Forelimb muscle (tissue), 1 donor: ENCODE measurements at regions not wholly inside any gene's neighbourhood (a gene's known extent, or its start where the extent isn't known, plus 50 kb on each side); places are given as distances from the start of the nearest gene placed in this dataset.

Experiments
- DNase-seq: peaks from one replicate; pipeline ENCODE4 v3.0.0-alpha.2; 2013; ENCODE audit warnings: low read depth

DNA sequence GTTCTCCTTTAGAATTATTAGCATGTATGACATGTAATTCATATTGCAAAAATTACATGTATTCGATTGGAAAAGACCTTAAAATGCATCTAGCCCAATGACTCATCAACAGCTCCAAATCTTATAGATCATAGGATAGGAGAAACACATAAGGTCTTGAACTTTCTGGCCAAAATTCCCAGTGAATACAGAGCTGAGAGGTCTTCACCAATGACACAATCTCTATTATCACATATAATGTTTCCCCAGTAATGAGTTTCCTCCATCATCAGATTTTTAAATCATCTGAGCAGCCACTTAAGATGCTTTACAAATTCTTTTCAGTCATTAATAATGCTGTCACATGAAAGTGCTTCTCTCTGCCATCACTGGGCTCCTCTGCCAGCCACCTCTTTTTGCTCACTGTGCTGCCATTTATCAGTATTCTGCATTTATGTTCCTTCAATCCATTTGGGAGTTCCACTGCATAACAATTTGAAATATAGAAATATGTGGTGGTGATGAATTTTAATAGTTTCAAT, 804.9 kb downstream of the SUCLG1 start:
- no peak for DNase-seq

DNA sequence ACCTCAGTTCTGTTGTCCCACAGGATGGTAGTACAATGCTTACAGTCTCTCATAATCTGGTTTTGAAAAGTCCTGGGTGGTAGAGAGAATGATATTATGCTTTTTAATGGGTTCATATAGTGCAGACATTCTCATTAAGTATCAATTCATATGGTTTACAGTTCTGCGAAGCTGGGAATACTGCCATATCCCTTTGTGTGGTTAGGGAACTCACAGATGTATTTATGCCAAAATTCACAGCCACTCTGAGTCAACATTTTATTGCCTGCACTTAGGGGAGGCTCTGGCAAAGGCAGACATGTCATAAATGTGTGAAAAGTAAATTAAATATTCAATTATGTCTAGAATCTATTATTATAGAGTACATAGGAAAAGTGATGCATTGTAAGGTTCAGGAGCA, 808.2 kb downstream of the SUCLG1 start:
- no peak for DNase-seq

DNA sequence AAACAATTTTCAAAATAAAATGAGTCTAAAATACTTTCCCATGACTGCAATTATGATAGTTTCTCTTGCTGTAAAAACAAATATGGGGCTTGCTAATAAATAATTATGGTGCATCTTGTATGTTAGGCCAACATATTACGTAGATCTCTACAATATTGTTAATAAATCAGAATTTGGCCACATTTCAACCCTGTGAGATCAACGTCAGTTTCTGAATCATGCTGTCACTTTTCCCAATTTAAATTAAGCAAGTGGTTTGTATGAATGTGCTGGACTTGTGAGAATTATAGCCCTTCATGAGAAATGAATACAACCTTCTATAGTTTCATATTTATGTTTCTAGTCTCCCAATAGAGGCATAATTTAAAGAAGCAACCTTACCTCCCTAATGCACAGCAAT, 808.9 kb downstream of the SUCLG1 start:
- DNase-seq, result no peak

DNA sequence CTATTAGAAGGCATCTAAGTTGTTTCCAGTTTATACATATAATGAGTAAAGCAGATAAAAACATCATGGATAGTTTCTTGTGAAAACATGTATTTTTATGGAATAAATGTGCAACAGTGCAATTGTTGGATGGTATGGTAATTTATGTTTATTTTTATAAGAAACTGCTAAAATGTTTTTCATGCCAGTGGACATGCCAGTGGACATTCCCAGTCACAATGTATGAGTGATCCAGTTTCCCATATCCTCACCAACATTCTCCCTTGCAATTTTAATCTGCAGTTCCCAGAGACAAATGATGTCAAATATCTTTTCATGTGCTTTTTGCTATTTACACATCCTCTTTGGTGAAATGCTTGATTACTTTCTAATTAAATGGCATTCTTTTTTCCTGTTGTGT, 818.6 kb downstream of the SUCLG1 start:
- no peak for DNase-seq

- no peak for DNase-seq
Observed at GRCh38 chr2:83633423-83633822, 825.7 kb downstream of the SUCLG1 start.

- DNase-seq, result no peak
Observed at GRCh38 chr2:83630351-83630750, 828.7 kb downstream of the SUCLG1 start.

DNA sequence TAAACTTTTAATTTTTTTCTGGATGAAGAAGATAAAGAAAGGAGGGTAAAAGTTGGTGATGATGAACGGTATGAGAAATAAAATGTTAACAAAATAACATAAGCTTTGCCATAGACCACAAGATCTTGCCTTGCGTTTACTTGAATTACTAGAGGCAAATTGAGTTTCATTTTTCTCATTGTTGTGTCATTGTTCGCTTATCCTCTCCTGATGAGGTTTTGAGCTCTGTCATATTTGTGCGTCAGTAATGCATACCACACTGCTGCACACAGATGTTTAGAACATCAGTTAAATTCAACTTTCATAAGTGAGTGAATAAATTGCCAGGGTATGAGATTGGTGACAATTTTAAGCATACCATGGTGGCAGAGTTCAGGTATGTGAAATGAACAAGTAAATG, 843.6 kb downstream of the SUCLG1 start:
- DNase-seq, result no peak

GRCh38 chr2:83613178-83613577, 845.9 kb downstream of the SUCLG1 start:
- DNase-seq, result no peak

DNA sequence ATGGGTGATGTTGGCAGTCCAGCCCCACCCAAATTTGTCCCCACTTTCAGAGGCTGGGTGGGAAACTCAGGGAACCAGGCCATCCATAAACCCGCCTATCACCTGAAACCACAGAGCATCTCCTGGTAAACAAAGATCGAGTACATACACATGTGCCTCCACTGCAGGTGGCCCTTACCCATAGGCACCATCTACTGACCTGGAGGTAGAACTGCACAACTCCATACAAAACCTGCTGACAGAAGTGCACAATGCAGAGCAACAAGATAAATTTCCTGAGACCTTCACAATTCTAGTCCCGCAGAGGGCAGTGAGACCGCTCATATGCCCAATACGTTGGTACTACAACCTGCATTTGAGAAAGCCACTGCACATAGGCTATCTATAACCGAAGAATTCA, 856.3 kb downstream of the SUCLG1 start:
- no peak for DNase-seq

GRCh38 chr2:83596592-83597282, 862.3 kb downstream of the SUCLG1 start:
- no peak for DNase-seq

DNA sequence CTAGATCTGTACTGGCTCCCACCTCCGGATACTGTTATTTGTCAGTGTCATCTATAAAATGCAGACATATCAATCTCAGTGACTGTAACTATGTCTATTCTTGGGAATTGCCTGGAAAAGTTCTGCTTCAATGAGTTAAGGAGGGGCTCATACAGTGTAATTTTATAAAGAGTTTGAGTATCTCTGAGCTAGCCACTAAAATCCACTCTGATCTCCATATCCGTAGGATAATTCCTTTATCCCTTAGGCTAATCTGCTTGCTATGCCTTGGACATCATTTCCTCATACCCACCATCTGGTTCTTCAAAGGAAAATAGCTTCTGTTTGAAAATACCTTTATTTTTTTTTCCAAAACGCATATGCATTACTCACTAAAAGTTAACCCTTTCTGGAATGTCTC, 863.2 kb downstream of the SUCLG1 start:
- DNase-seq, result peak; percentile 8

DNA sequence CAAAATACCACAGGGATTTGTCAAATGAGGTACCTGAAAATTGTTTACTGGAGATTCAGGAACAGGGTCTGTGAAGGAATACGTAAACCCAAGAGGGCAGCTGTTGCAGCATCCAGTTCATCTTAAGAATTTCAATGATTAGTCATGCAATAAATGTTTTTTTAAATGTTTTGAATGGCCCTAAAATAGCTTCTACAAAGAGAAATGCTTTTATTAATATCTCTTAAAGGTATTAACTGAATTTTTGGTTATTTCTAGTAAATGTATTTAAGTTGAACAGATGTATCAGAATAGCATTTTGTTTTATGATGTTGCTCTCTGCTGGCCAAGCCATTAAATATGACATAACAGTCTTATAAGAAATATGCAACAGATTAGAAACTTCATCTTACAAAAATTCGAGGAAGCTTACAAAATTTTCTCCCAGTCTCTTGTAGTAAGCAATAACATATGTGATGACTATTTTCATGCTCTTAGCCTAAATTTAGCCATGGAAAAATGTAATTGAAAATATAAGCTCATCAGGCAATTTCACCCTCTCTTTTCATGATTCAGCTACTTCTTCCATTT, 863.9 kb downstream of the SUCLG1 start:
- DNase-seq, result peak; percentile 31

DNA sequence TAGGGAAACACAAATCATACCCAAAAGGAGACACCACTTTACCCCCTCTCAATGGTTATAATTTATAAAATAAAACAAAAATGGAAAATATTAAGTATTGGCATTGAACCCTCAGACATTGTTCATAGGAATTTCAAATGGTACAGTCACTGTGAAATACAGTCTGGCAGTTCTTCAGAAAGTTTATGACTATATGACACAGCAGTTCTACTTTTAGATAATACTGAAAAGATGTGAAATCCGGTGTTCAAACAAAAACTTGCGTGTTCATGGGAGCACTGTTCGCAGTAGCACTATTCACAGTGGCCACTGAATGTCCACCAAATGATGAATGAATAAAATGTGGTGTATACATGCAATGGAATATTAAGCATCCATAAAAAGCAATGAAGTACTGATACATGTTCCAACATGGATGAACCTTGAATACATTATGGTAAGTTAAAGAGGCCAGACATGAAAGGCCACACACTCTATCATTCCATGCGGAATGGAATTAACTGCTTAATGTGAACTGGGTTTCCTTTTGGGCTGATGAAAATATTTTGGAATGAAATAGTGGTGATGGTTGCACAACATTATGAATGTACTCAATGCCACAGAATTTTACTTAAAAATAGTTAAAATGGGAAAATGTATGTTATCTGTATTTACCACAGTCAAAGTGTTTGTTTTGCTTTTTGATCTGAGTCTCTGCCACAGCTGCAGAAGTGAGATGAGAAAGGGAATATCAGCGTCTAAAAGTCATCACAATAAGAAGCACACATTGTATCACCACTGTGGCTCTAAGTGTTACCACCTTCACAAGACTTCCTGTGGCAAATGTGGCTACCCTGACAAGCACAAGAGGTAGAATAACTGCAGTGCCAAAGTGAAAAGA, 864.6 kb downstream of the SUCLG1 start:
- no peak for DNase-seq

GRCh38 chr2:83587309-83587708, 871.8 kb downstream of the SUCLG1 start:
- no peak for DNase-seq

- no peak for DNase-seq
Observed at GRCh38 chr2:83585250-83585649, 873.8 kb downstream of the SUCLG1 start.

DNA sequence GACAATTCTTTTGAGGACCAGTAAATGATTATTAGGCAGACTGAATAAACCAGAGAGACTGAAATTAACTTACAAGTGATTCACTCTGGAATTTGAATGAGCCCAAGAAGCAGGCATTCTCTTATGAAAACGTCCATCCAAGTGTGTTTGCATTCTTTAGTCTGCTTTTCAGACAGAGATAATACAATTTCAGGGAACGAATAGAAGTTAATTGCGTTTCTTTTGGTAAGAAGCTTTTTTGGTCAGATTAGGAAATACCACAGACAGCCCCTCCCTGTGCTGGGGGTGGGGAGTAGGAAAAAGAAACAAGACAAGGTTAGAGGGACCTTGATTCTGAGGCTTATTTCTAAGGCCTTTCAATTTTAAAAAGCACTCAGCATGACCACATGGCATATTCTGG, 874.4 kb downstream of the SUCLG1 start:
- DNase-seq, result no peak

DNA sequence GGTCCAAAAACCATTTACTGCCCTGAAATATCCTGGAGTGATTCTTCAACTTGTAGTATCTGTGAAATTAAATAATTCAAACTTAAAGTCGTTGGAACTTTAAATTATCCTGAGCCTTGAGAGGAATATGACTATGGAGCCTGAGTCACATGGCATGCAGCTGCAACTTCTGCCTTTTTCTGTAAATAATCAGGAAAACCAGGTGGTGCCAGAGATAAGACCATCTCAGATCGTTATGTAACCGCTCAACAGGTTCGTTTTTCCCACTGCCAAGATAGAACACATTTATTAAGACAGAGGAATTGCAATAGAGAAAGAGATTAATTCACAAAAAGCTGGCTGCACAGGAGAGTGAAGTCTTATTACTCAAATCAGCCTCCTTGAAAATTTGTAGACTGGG, 876.5 kb downstream of the SUCLG1 start:
- DNase-seq, result no peak

GRCh38 chr2:83579507-83579906, 879.6 kb downstream of the SUCLG1 start:
- DNase-seq, result no peak

- DNase-seq, result no peak
Observed at GRCh38 chr2:83578405-83578804, 880.7 kb downstream of the SUCLG1 start.

- DNase-seq, result no peak
Observed at GRCh38 chr2:83574614-83575013, 884.5 kb downstream of the SUCLG1 start.

- no peak for DNase-seq
Observed at GRCh38 chr2:83573060-83573459, 886.0 kb downstream of the SUCLG1 start.

- DNase-seq, result no peak
Observed at GRCh38 chr2:83572400-83572799, 886.7 kb downstream of the SUCLG1 start.

DNA sequence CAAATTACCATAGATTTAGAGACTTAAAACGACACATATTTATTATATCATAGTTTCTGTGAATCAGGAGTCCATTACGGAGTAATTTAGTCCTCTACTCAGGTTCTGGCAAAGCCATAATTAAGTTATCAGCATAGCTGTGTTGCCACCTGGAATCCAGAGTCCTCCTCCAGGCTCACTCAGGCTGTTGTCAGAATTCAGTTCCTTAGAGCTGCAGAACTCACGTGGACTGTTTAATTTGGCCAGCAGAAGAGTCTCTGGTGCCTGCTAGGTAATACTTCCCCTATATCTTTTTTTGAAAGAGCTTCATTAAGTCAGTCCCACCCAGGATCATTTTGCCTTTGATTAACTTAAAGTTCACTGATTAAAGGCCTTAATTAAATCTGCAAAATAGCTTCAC, 891.5 kb downstream of the SUCLG1 start:
- DNase-seq, result no peak
